ENCODE measurements at regions not wholly inside any gene's neighbourhood (a gene's known extent, or its start where the extent isn't known, plus 50 kb on each side); places are given as distances from the start of the nearest gene placed in this dataset.

DNA sequence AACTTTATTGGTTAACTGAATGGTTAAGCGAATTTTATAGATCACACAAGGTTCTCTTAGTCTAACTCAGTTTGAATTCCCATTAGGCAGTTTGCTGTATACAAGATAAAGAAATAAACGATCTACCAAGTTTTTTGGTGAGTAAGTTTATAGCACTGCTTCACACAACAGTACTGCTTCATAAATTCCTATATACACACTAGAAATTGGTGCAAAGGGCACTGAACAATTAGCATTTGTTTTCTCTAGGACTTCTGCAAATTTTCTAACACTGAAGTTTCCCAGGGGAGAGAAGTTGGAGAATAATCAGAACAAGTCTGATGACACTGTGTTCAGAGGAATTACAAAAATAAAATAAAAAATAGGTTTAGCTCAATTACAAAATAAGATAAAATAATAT is 1138.8 kb upstream of the PCDH9 start (continued):
- TF ChIP-seq, protein P1, sequence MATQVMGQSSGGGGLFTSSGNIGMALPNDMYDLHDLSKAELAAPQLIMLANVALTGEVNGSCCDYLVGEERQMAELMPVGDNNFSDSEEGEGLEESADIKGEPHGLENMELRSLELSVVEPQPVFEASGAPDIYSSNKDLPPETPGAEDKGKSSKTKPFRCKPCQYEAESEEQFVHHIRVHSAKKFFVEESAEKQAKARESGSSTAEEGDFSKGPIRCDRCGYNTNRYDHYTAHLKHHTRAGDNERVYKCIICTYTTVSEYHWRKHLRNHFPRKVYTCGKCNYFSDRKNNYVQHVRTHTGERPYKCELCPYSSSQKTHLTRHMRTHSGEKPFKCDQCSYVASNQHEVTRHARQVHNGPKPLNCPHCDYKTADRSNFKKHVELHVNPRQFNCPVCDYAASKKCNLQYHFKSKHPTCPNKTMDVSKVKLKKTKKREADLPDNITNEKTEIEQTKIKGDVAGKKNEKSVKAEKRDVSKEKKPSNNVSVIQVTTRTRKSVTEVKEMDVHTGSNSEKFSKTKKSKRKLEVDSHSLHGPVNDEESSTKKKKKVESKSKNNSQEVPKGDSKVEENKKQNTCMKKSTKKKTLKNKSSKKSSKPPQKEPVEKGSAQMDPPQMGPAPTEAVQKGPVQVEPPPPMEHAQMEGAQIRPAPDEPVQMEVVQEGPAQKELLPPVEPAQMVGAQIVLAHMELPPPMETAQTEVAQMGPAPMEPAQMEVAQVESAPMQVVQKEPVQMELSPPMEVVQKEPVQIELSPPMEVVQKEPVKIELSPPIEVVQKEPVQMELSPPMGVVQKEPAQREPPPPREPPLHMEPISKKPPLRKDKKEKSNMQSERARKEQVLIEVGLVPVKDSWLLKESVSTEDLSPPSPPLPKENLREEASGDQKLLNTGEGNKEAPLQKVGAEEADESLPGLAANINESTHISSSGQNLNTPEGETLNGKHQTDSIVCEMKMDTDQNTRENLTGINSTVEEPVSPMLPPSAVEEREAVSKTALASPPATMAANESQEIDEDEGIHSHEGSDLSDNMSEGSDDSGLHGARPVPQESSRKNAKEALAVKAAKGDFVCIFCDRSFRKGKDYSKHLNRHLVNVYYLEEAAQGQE (IDR thresholded peaks at IDR 0.05; ENCODE audit: low read depth, low read length): no peak
- no peak for TF ChIP-seq EP300 (IDR thresholded peaks at IDR 0.05; ENCODE audit: borderline replicate concordance in 1 of 2, low read depth in 1 of 2, low read length in 1 of 2)
- TF ChIP-seq SMC3 (IDR thresholded peaks at IDR 0.05; ENCODE audit: low read depth, low read length): no peak
- TF ChIP-seq, protein P2, sequence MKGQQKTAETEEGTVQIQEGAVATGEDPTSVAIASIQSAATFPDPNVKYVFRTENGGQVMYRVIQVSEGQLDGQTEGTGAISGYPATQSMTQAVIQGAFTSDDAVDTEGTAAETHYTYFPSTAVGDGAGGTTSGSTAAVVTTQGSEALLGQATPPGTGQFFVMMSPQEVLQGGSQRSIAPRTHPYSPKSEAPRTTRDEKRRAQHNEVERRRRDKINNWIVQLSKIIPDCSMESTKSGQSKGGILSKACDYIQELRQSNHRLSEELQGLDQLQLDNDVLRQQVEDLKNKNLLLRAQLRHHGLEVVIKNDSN (IDR thresholded peaks at IDR 0.05; ENCODE audit: borderline replicate concordance, low read depth): no peak
- TF ChIP-seq, protein P3, sequence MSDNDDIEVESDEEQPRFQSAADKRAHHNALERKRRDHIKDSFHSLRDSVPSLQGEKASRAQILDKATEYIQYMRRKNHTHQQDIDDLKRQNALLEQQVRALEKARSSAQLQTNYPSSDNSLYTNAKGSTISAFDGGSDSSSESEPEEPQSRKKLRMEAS (IDR thresholded peaks at IDR 0.05; ENCODE audit: low read depth): no peak
- TF ChIP-seq, protein P4, sequence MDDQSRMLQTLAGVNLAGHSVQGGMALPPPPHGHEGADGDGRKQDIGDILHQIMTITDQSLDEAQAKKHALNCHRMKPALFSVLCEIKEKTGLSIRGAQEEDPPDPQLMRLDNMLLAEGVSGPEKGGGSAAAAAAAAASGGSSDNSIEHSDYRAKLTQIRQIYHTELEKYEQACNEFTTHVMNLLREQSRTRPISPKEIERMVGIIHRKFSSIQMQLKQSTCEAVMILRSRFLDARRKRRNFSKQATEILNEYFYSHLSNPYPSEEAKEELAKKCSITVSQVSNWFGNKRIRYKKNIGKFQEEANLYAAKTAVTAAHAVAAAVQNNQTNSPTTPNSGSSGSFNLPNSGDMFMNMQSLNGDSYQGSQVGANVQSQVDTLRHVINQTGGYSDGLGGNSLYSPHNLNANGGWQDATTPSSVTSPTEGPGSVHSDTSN (IDR thresholded peaks at IDR 0.05): no peak
- TF ChIP-seq FOXM1 (IDR thresholded peaks at IDR 0.05; ENCODE audit: low read depth): no peak

DNA sequence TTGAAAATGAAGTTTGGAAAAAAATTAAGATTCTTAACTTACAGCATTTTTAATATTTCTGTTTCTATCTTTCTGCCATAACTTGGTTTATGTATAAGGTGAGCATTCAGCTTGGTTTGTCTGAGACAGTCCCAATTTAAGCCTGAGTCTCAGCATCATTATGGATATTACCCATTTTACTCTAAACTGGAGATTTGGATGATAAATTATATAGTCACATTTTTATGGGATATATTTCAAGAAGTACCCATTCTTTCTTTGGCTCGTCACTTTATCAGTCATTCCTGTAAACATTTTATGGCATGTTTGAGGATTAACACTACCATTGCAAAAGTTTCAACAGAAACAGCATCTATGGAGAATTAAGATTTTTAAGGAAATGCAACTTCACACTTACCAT is 1129.0 kb upstream of the PCDH9 start:
- no peak for TF ChIP-seq RCOR1 (IDR thresholded peaks at IDR 0.05; ENCODE audit: low read length)
- no peak for TF ChIP-seq FOSL2 (IDR thresholded peaks at IDR 0.05; ENCODE audit: borderline replicate concordance, low read depth)
- no peak for TF ChIP-seq POLR2AphosphoS5 (IDR thresholded peaks at IDR 0.05; ENCODE audit: low read depth, low read length)
- TF ChIP-seq SIN3A (IDR thresholded peaks at IDR 0.05; ENCODE audit: borderline replicate concordance, low read depth, low read length): no peak
- no peak for TF ChIP-seq EP300 (IDR thresholded peaks at IDR 0.05; ENCODE audit: borderline replicate concordance in 1 of 2, low read depth in 1 of 2, low read length in 1 of 2)
- TF ChIP-seq NRF1 (IDR thresholded peaks at IDR 0.05; ENCODE audit: low read depth, low read length): no peak
- no peak for TF ChIP-seq TEAD4 (IDR thresholded peaks at IDR 0.05; ENCODE audit: borderline replicate concordance, insufficient read depth)
- Histone ChIP-seq H3K4me3 (ENCODE audit: low read depth in 2 of 2, low read length in 1 of 2) (no peak overlapping the region), H3K36me3 (replicated peaks in 1 of 2; ENCODE audit: control insufficient read depth in 1 of 2, insufficient read depth in 2 of 2, low read length in 1 of 2) (no peaks in the 10 kb centered on the region), H3K4me2 (no peak overlapping the region), H3F3A (replicated peaks; ENCODE audit: insufficient read depth) (no peaks in the 10 kb centered on the region), H3K79me2 (ENCODE audit: insufficient read depth) (no peaks in the 10 kb centered on the region), H3K9ac (no peak overlapping the region), H4K20me1 (ENCODE audit: insufficient read depth) (no peaks in the 10 kb centered on the region), H3K4me1 (ENCODE audit: control insufficient read depth in 1 of 2, insufficient read depth in 2 of 2, low read depth in 1 of 2, low read length in 1 of 2) (no peaks in the 10 kb centered on the region), H3K27me3 (ENCODE audit: insufficient read depth) (no peaks in the 10 kb centered on the region), H3K9me2 (no peaks in the 10 kb centered on the region), H3K27ac (ENCODE audit: low read depth in 2 of 2, low read length in 1 of 2) (no peak overlapping the region), H3K9me3 (no peaks in the 10 kb centered on the region), H2AFZ (ENCODE audit: low read depth) (no peak overlapping the region)
- ChIA-PET POLR2A (no interaction called here), CTCF (no interaction called here)
- DNase-seq: no peak
- 88% methylated on average over 1 of the region's 1 CpG for WGBS (ENCODE audit: low lambda C conversion rate)

Measured in SK-N-SH (cell line).